ENCODE measurements at regions not wholly inside any gene's neighbourhood (a gene's known extent, or its start where the extent isn't known, plus 50 kb on each side); places are given as distances from the start of the nearest gene placed in this dataset.
"Not testable (repeated sequence)": the region's sequence is repeated elsewhere in the genome, so short reads cannot be mapped to it uniquely, and the experiment has no call there.

GRCh38 chr4:111961026-111961425, 184.2 kb upstream of the FAM241A start:
- H3K36me3 ChIP-seq (ENCODE audit: control insufficient read depth, insufficient read depth, low read length); H3K4me1 ChIP-seq (ENCODE audit: control insufficient read depth, insufficient read depth, low read length): not testable (repeated sequence)

GRCh38 chr4:111961809-111962208, 183.4 kb upstream of the FAM241A start:
- WGBS (ENCODE audit: insufficient coverage) = 84% methylated on average over 1 of the region's 1 CpG

More at GRCh38 chr4:111961026-111961425, 184.2 kb upstream of the FAM241A start:
- DNase-seq (ENCODE audit: low read depth in 4 of 6, low spot score in 6 of 6); H3K27me3 ChIP-seq (ENCODE audit: control insufficient read depth, insufficient read depth, low read length); H3K4me3 ChIP-seq (ENCODE audit: low read depth, low read length); H3K9me3 ChIP-seq (ENCODE audit: control insufficient read depth, insufficient read depth, low read length); H3K27ac ChIP-seq (ENCODE audit: low read depth, low read length): not testable (repeated sequence)
- WGBS (ENCODE audit: insufficient coverage) = 100% methylated on average over 1 of the region's 5 CpGs

GRCh38 chr4:111963158-111963700, 182.0 kb upstream of the FAM241A start:
- WGBS (ENCODE audit: insufficient coverage) = no CpG with 5 or more reads among the region's 5 CpGs
- H3K4me1 ChIP-seq (ENCODE audit: control insufficient read depth, insufficient read depth, low read length) = no peaks in the 10 kb centered on the region
- no peaks in the 10 kb centered on the region for H3K27me3 ChIP-seq (ENCODE audit: control insufficient read depth, insufficient read depth, low read length)
- H3K4me3 ChIP-seq (ENCODE audit: low read depth, low read length) = no peak overlapping the region
- H3K36me3 ChIP-seq (ENCODE audit: control insufficient read depth, insufficient read depth, low read length) = no peaks in the 10 kb centered on the region
- no peaks in the 10 kb centered on the region for H3K9me3 ChIP-seq (ENCODE audit: control insufficient read depth, insufficient read depth, low read length)
- peak in 1 of 6 donors; percentile 41 for DNase-seq (ENCODE audit: low read depth in 4 of 6, low spot score in 6 of 6)
- H3K27ac ChIP-seq (ENCODE audit: low read depth, low read length) = no peak overlapping the region

More at GRCh38 chr4:111961809-111962208, 183.4 kb upstream of the FAM241A start:
- no peaks in the 10 kb centered on the region for H3K9me3 ChIP-seq (ENCODE audit: control insufficient read depth, insufficient read depth, low read length)
- DNase-seq (ENCODE audit: low read depth in 4 of 6, low spot score in 6 of 6) = no peak
- H3K36me3 ChIP-seq (ENCODE audit: control insufficient read depth, insufficient read depth, low read length) = no peaks in the 10 kb centered on the region
- no peaks in the 10 kb centered on the region for H3K4me1 ChIP-seq (ENCODE audit: control insufficient read depth, insufficient read depth, low read length)
- H3K27me3 ChIP-seq (ENCODE audit: control insufficient read depth, insufficient read depth, low read length) = no peaks in the 10 kb centered on the region
- H3K4me3 ChIP-seq (ENCODE audit: low read depth, low read length) = no peak overlapping the region
- H3K27ac ChIP-seq (ENCODE audit: low read depth, low read length) = no peak overlapping the region

GRCh38 chr4:111977419-111977965, 167.8 kb upstream of the FAM241A start:
- H3K27me3 ChIP-seq (ENCODE audit: control insufficient read depth, insufficient read depth, low read length) = no peaks in the 10 kb centered on the region
- H3K4me1 ChIP-seq (ENCODE audit: control insufficient read depth, insufficient read depth, low read length) = no peaks in the 10 kb centered on the region
- H3K36me3 ChIP-seq (ENCODE audit: control insufficient read depth, insufficient read depth, low read length) = no peaks in the 10 kb centered on the region
- no peak overlapping the region for H3K27ac ChIP-seq (ENCODE audit: low read depth, low read length)
- no peak for DNase-seq (ENCODE audit: low read depth in 4 of 6, low spot score in 6 of 6)
- 75% methylated on average over 4 of the region's 7 CpGs for WGBS (ENCODE audit: insufficient coverage)
- H3K4me3 ChIP-seq (ENCODE audit: low read depth, low read length) = no peak overlapping the region
- no peaks in the 10 kb centered on the region for H3K9me3 ChIP-seq (ENCODE audit: control insufficient read depth, insufficient read depth, low read length)

- Histone ChIP-seq H3K4me3 (ENCODE audit: low read depth, low read length) (no peak overlapping the region), H3K4me1 (ENCODE audit: control insufficient read depth, insufficient read depth, low read length) (no peaks in the 10 kb centered on the region), H3K27me3 (ENCODE audit: control insufficient read depth, insufficient read depth, low read length) (no peaks in the 10 kb centered on the region), H3K36me3 (ENCODE audit: control insufficient read depth, insufficient read depth, low read length) (no peaks in the 10 kb centered on the region), H3K27ac (ENCODE audit: low read depth, low read length) (no peak overlapping the region), H3K9me3 (ENCODE audit: control insufficient read depth, insufficient read depth, low read length) (no peaks in the 10 kb centered on the region)
- DNase-seq (ENCODE audit: low read depth in 4 of 6, low spot score in 6 of 6) = no peak
Measured at GRCh38 chr4:111979921-111980320, 165.3 kb upstream of the FAM241A start.

- no peak overlapping the region for H3K4me3 ChIP-seq (ENCODE audit: low read depth, low read length)
- no peaks in the 10 kb centered on the region for H3K27me3 ChIP-seq (ENCODE audit: control insufficient read depth, insufficient read depth, low read length)
- no peaks in the 10 kb centered on the region for H3K9me3 ChIP-seq (ENCODE audit: control insufficient read depth, insufficient read depth, low read length)
- no peaks in the 10 kb centered on the region for H3K4me1 ChIP-seq (ENCODE audit: control insufficient read depth, insufficient read depth, low read length)
- H3K27ac ChIP-seq (ENCODE audit: low read depth, low read length) = no peak overlapping the region
- no peaks in the 10 kb centered on the region for H3K36me3 ChIP-seq (ENCODE audit: control insufficient read depth, insufficient read depth, low read length)
- WGBS (ENCODE audit: insufficient coverage) = no CpG with 5 or more reads among the region's 1 CpG
- no peak for DNase-seq (ENCODE audit: low read depth in 4 of 6, low spot score in 6 of 6)
Measured at GRCh38 chr4:111982089-111982488, 163.2 kb upstream of the FAM241A start.

GRCh38 chr4:111984169-111984819, 161.0 kb upstream of the FAM241A start:
- Histone ChIP-seq H3K36me3 (ENCODE audit: control insufficient read depth, insufficient read depth, low read length) (no peaks in the 10 kb centered on the region), H3K4me1 (ENCODE audit: control insufficient read depth, insufficient read depth, low read length) (no peaks in the 10 kb centered on the region), H3K27ac (ENCODE audit: low read depth, low read length) (no peak overlapping the region), H3K27me3 (ENCODE audit: control insufficient read depth, insufficient read depth, low read length) (no peaks in the 10 kb centered on the region), H3K9me3 (ENCODE audit: control insufficient read depth, insufficient read depth, low read length) (no peaks in the 10 kb centered on the region), H3K4me3 (ENCODE audit: low read depth, low read length) (no peak overlapping the region)
- no peak for DNase-seq (ENCODE audit: low read depth in 4 of 6, low spot score in 6 of 6)
- 84% methylated on average over 7 of the region's 10 CpGs for WGBS (ENCODE audit: insufficient coverage)

GRCh38 chr4:111985426-111985825, 159.8 kb upstream of the FAM241A start:
- DNase-seq (ENCODE audit: low read depth in 4 of 6, low spot score in 6 of 6) = peak in 1 of 6 donors; percentile 50
- Histone ChIP-seq H3K4me3 (ENCODE audit: low read depth, low read length) (no peak overlapping the region), H3K9me3 (ENCODE audit: control insufficient read depth, insufficient read depth, low read length) (no peaks in the 10 kb centered on the region), H3K4me1 (ENCODE audit: control insufficient read depth, insufficient read depth, low read length) (no peaks in the 10 kb centered on the region), H3K27ac (ENCODE audit: low read depth, low read length) (no peak overlapping the region), H3K36me3 (ENCODE audit: control insufficient read depth, insufficient read depth, low read length) (no peaks in the 10 kb centered on the region), H3K27me3 (ENCODE audit: control insufficient read depth, insufficient read depth, low read length) (no peaks in the 10 kb centered on the region)
- 56% methylated on average over 1 of the region's 2 CpGs for WGBS (ENCODE audit: insufficient coverage)

- H3K4me1 ChIP-seq (ENCODE audit: control insufficient read depth, insufficient read depth, low read length) = no peaks in the 10 kb centered on the region
- WGBS (ENCODE audit: insufficient coverage) = no CpG with 5 or more reads among the region's 4 CpGs
- no peaks in the 10 kb centered on the region for H3K9me3 ChIP-seq (ENCODE audit: control insufficient read depth, insufficient read depth, low read length)
- H3K36me3 ChIP-seq (ENCODE audit: control insufficient read depth, insufficient read depth, low read length) = no peaks in the 10 kb centered on the region
- no peaks in the 10 kb centered on the region for H3K27me3 ChIP-seq (ENCODE audit: control insufficient read depth, insufficient read depth, low read length)
- H3K4me3 ChIP-seq (ENCODE audit: low read depth, low read length) = no peak overlapping the region
- peak in 1 of 6 donors; percentile 13 for DNase-seq (ENCODE audit: low read depth in 4 of 6, low spot score in 6 of 6)
- H3K27ac ChIP-seq (ENCODE audit: low read depth, low read length) = no peak overlapping the region
Measured at GRCh38 chr4:111986095-111986494, 159.2 kb upstream of the FAM241A start.

- Histone ChIP-seq H3K4me3 (ENCODE audit: low read depth, low read length) (no peak overlapping the region), H3K27me3 (ENCODE audit: control insufficient read depth, insufficient read depth, low read length) (no peaks in the 10 kb centered on the region), H3K27ac (ENCODE audit: low read depth, low read length) (no peak overlapping the region), H3K4me1 (ENCODE audit: control insufficient read depth, insufficient read depth, low read length) (no peaks in the 10 kb centered on the region), H3K9me3 (ENCODE audit: control insufficient read depth, insufficient read depth, low read length) (no peaks in the 10 kb centered on the region), H3K36me3 (ENCODE audit: control insufficient read depth, insufficient read depth, low read length) (no peaks in the 10 kb centered on the region)
- DNase-seq (ENCODE audit: low read depth in 4 of 6, low spot score in 6 of 6) = no peak
- WGBS (ENCODE audit: insufficient coverage) = no CpG with 5 or more reads among the region's 3 CpGs
Measured at GRCh38 chr4:111988514-111988913, 156.7 kb upstream of the FAM241A start.
